ENCODE measurements at regions not wholly inside any gene's neighbourhood (a gene's known extent, or its start where the extent isn't known, plus 50 kb on each side); places are given as distances from the start of the nearest gene placed in this dataset.
"Not testable (repeated sequence)": the region's sequence is repeated elsewhere in the genome, so short reads cannot be mapped to it uniquely, and the experiment has no call there.

DNA sequence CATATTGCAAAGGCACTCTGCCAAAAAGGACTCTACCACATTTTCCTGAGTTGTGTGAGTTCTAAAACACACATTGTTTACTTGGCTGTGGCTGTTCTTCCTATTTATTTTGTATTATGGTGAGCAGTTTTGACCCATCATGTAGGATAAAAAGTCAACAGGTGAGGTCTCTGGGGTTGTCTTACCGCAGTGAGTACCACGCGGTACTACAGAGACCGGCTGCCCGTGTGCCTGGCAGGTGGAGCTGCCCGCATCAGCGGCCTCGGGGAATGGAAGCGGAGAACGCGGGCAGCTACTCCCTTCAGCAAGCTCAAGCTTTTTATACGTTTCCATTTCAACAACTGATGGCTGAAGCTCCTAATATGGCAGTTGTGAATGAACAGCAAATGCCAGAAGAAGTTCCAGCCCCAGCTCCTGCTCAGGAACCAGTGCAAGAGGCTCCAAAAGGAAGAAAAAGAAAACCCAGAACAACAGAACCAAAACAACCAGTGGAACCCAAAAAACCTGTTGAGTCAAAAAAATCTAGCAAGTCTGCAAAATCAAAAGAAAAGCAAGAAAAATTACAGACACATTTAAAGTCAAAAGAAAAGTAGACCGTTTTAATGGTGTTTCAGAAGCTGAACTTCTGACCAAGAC is 155.3 kb upstream of the RASSF8 start:
- TF ChIP-seq, protein P1, sequence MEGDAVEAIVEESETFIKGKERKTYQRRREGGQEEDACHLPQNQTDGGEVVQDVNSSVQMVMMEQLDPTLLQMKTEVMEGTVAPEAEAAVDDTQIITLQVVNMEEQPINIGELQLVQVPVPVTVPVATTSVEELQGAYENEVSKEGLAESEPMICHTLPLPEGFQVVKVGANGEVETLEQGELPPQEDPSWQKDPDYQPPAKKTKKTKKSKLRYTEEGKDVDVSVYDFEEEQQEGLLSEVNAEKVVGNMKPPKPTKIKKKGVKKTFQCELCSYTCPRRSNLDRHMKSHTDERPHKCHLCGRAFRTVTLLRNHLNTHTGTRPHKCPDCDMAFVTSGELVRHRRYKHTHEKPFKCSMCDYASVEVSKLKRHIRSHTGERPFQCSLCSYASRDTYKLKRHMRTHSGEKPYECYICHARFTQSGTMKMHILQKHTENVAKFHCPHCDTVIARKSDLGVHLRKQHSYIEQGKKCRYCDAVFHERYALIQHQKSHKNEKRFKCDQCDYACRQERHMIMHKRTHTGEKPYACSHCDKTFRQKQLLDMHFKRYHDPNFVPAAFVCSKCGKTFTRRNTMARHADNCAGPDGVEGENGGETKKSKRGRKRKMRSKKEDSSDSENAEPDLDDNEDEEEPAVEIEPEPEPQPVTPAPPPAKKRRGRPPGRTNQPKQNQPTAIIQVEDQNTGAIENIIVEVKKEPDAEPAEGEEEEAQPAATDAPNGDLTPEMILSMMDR (IDR thresholded peaks at IDR 0.05), result not testable (repeated sequence)
- TF ChIP-seq EZH2, EZH2phosphoT487 (IDR thresholded peaks at IDR 0.05): not testable (repeated sequence)

All from neural progenitor cell (in vitro differentiated cells).